ENCODE measurements at regions not wholly inside any gene's neighbourhood (a gene's known extent, or its start where the extent isn't known, plus 50 kb on each side); places are given as distances from the start of the nearest gene placed in this dataset.

GRCh38 chr11:27868226-27868625, 168.0 kb upstream of the BDNF start:
- TF ChIP-seq CTCF (IDR thresholded peaks at IDR 0.05 in 2 of 3, conservative IDR thresholded peaks at IDR 0.05 in 1 of 3; ENCODE audit: borderline replicate concordance in 1 of 3, insufficient read depth in 1 of 3, low read depth in 2 of 3, low read length in 2 of 3) (no peak), POLR2A (IDR thresholded peaks at IDR 0.05; ENCODE audit: borderline replicate concordance, extremely low read depth, insufficient read depth, insufficient read length) (no peak), POLR2AphosphoS5 (IDR thresholded peaks at IDR 0.05; ENCODE audit: low read depth, low read length) (no peak)
- TF ChIP-seq, protein P1, sequence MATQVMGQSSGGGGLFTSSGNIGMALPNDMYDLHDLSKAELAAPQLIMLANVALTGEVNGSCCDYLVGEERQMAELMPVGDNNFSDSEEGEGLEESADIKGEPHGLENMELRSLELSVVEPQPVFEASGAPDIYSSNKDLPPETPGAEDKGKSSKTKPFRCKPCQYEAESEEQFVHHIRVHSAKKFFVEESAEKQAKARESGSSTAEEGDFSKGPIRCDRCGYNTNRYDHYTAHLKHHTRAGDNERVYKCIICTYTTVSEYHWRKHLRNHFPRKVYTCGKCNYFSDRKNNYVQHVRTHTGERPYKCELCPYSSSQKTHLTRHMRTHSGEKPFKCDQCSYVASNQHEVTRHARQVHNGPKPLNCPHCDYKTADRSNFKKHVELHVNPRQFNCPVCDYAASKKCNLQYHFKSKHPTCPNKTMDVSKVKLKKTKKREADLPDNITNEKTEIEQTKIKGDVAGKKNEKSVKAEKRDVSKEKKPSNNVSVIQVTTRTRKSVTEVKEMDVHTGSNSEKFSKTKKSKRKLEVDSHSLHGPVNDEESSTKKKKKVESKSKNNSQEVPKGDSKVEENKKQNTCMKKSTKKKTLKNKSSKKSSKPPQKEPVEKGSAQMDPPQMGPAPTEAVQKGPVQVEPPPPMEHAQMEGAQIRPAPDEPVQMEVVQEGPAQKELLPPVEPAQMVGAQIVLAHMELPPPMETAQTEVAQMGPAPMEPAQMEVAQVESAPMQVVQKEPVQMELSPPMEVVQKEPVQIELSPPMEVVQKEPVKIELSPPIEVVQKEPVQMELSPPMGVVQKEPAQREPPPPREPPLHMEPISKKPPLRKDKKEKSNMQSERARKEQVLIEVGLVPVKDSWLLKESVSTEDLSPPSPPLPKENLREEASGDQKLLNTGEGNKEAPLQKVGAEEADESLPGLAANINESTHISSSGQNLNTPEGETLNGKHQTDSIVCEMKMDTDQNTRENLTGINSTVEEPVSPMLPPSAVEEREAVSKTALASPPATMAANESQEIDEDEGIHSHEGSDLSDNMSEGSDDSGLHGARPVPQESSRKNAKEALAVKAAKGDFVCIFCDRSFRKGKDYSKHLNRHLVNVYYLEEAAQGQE (IDR thresholded peaks at IDR 0.05; ENCODE audit: low read depth) = no peak
